ENCODE measurements at regions not wholly inside any gene's neighbourhood (a gene's known extent, or its start where the extent isn't known, plus 50 kb on each side); places are given as distances from the start of the nearest gene placed in this dataset.

- no peak for TF ChIP-seq CTCF (IDR thresholded peaks at IDR 0.05 in 4 of 5, conservative IDR thresholded peaks at IDR 0.05 in 1 of 5)
- no peak for TF ChIP-seq POLR2A (IDR thresholded peaks at IDR 0.05)
Observed at GRCh38 chr7:67923286-67923685, 926.7 kb downstream of the TYW1 start.

Measured in gastrocnemius medialis (tissue), 4 donors.